HG03432 (cell line): ENCODE measurements at regions not wholly inside any gene's neighbourhood (a gene's known extent, or its start where the extent isn't known, plus 50 kb on each side); places are given as distances from the start of the nearest gene placed in this dataset.
"Not testable (repeated sequence)": the region's sequence is repeated elsewhere in the genome, so short reads cannot be mapped to it uniquely, and the experiment has no call there.

Experiments
- ATAC-seq: cut with Tn5 transposase; IDR thresholded peaks from one replicate; pipeline ENCODE4 v1.9.1; 2021; ENCODE audit warnings: mild to moderate bottlenecking, moderate library complexity; ENCODE audit not compliant: unreplicated experiment

GRCh38 chr4:10856271-10856782 is 171.8 kb upstream of the CLNK start:
- ATAC-seq, result no peak

- no peak for ATAC-seq
These were observed 168.6 kb upstream of the CLNK start for GRCh38 chr4:10853196-10853595.

GRCh38 chr4:10841697-10842096 is 157.1 kb upstream of the CLNK start:
- ATAC-seq, result no peak

GRCh38 chr4:10837151-10837550 is 152.6 kb upstream of the CLNK start:
- ATAC-seq, result no peak

- no peak for ATAC-seq
These were observed 148.4 kb upstream of the CLNK start for GRCh38 chr4:10832806-10833628.

GRCh38 chr4:10831727-10832408 is 147.3 kb upstream of the CLNK start:
- no peak for ATAC-seq

- not testable (repeated sequence) for ATAC-seq
These were observed 144.5 kb upstream of the CLNK start for GRCh38 chr4:10828918-10829538.

- ATAC-seq, result no peak
These were observed 137.3 kb upstream of the CLNK start for GRCh38 chr4:10821826-10822225.

- ATAC-seq, result no peak
These were observed 132.0 kb upstream of the CLNK start for GRCh38 chr4:10816571-10816970.

GRCh38 chr4:10811991-10812390 is 127.4 kb upstream of the CLNK start:
- ATAC-seq, result no peak

GRCh38 chr4:10810411-10810810 is 125.8 kb upstream of the CLNK start:
- peak; percentile 25 for ATAC-seq

GRCh38 chr4:10809905-10810304 is 125.3 kb upstream of the CLNK start:
- peak; percentile 71 for ATAC-seq

- ATAC-seq, result no peak
These were observed 124.0 kb upstream of the CLNK start for GRCh38 chr4:10808591-10808990.

- no peak for ATAC-seq
These were observed 122.5 kb upstream of the CLNK start for GRCh38 chr4:10806953-10807645.

- ATAC-seq, result no peak
These were observed 119.3 kb upstream of the CLNK start for GRCh38 chr4:10803713-10804343.

GRCh38 chr4:10787365-10787764 is 102.8 kb upstream of the CLNK start:
- ATAC-seq, result no peak

- no peak for ATAC-seq
These were observed 100.1 kb upstream of the CLNK start for GRCh38 chr4:10784621-10785020.

GRCh38 chr4:10783351-10783750 is 98.8 kb upstream of the CLNK start:
- ATAC-seq, result no peak

- ATAC-seq, result peak; percentile 72
These were observed 97.2 kb upstream of the CLNK start for GRCh38 chr4:10781805-10782204.

GRCh38 chr4:10780803-10781202 is 96.2 kb upstream of the CLNK start:
- ATAC-seq, result not testable (repeated sequence)

GRCh38 chr4:10775132-10775531 is 90.6 kb upstream of the CLNK start:
- not testable (repeated sequence) for ATAC-seq
